Peyer's patch (tissue), 4 donors: ENCODE measurements at regions not wholly inside any gene's neighbourhood (a gene's known extent, or its start where the extent isn't known, plus 50 kb on each side); places are given as distances from the start of the nearest gene placed in this dataset.

Experiments
- DNase-seq, 3 donors: peaks; one replicate each; pipeline ENCODE4 v3.0.0-alpha.2; 2017 to 2019
- H3K27ac ChIP-seq, 4 donors: fragments of 200-600 bp; sonication (generic); one replicate each; pipeline ENCODE4 v1.5.1; 2016 to 2019
- H3K27me3 ChIP-seq, 2 donors: fragments of 200-600 bp; sonication (generic); one replicate each; pipeline ENCODE4 v1.5.1; 2019
- H3K36me3 ChIP-seq, 3 donors: fragments of 200-600 bp; sonication (generic); one replicate each; pipeline ENCODE4 v1.5.1; 2016 to 2019
- H3K4me1 ChIP-seq, 4 donors: fragments of 200-600 bp; sonication (generic); one replicate each; pipeline ENCODE4 v1.5.1; 2016 to 2019
- H3K4me3 ChIP-seq, 4 donors: fragments of 200-600 bp; sonication (generic); 1 replicate in 3 of 4; 2 replicates in 1 of 4; pipeline ENCODE4 v1.5.1; 2016 to 2019; ENCODE audit warnings: mild to moderate bottlenecking in 1 of 4
- H3K9me3 ChIP-seq, 4 donors: fragments of 200-600 bp; sonication (generic); one replicate each; pipeline ENCODE4 v1.5.1; 2016 to 2019; ENCODE audit warnings: mild to moderate bottlenecking in 1 of 4
- CTCF ChIP-seq, 6 experiments: fragments of 450-650 bp in 4 of 6; fragments of 200-600 bp in 2 of 6; sonication (generic) in 1 of 6; IDR thresholded peaks; one replicate each; pipeline ENCODE4 v1.5.1; 2017 to 2019; ENCODE audit warnings: antibody characterized with exemption in 6 of 6, mild to moderate bottlenecking in 3 of 6, moderate library complexity in 1 of 6
- POLR2A ChIP-seq, 2 donors: fragments of 450-650 bp; IDR thresholded peaks; one replicate each; pipeline ENCODE4 v1.5.1; 2017; ENCODE audit warnings: antibody characterized with exemption in 2 of 2, mild to moderate bottlenecking in 2 of 2, moderate library complexity in 2 of 2

GRCh38 chr14:28284546-28285300 is 481.9 kb upstream of the FOXG1 start:
- Histone ChIP-seq H3K36me3 (no peaks in the 10 kb centered on the region), H3K4me1 (no peaks in the 10 kb centered on the region), H3K27me3 (no peaks in the 10 kb centered on the region), H3K9me3 (no peaks in the 10 kb centered on the region), H3K4me3 (no peak overlapping the region), H3K27ac (no peak overlapping the region)
- DNase-seq = no peak
- TF ChIP-seq CTCF (IDR thresholded peaks at IDR 0.05) (no peak), POLR2A (IDR thresholded peaks at IDR 0.05) (no peak)

GRCh38 chr14:28294834-28295440 is 471.6 kb upstream of the FOXG1 start:
- no peaks in the 10 kb centered on the region for H3K36me3 ChIP-seq
- TF ChIP-seq POLR2A (IDR thresholded peaks at IDR 0.05) = no peak
- no peaks in the 10 kb centered on the region for H3K4me1 ChIP-seq
- no peaks in the 10 kb centered on the region for H3K9me3 ChIP-seq
- no peaks in the 10 kb centered on the region for H3K27me3 ChIP-seq
- H3K27ac ChIP-seq = no peak overlapping the region
- DNase-seq = no peak
- no peak overlapping the region for H3K4me3 ChIP-seq

GRCh38 chr14:28297559-28297958 is 469.0 kb upstream of the FOXG1 start:
- H3K27me3 ChIP-seq = no peaks in the 10 kb centered on the region
- H3K9me3 ChIP-seq = no peaks in the 10 kb centered on the region
- no peaks in the 10 kb centered on the region for H3K36me3 ChIP-seq
- H3K4me3 ChIP-seq = no peak overlapping the region
- H3K27ac ChIP-seq = no peak overlapping the region
- TF ChIP-seq CTCF (IDR thresholded peaks at IDR 0.05) = no peak
- TF ChIP-seq POLR2A (IDR thresholded peaks at IDR 0.05) = no peak
- no peak for DNase-seq
- H3K4me1 ChIP-seq = no peaks in the 10 kb centered on the region

- no peak for DNase-seq
- Histone ChIP-seq H3K4me1 (no peaks in the 10 kb centered on the region), H3K36me3 (no peaks in the 10 kb centered on the region), H3K4me3 (no peak overlapping the region), H3K9me3 (no peaks in the 10 kb centered on the region), H3K27ac (no peak overlapping the region), H3K27me3 (no peaks in the 10 kb centered on the region)
- no peak for TF ChIP-seq CTCF (IDR thresholded peaks at IDR 0.05)
- TF ChIP-seq POLR2A (IDR thresholded peaks at IDR 0.05) = no peak
These were observed 468.4 kb upstream of the FOXG1 start for GRCh38 chr14:28298156-28298555.

- Histone ChIP-seq H3K4me3 (no peak overlapping the region), H3K9me3 (no peaks in the 10 kb centered on the region), H3K36me3 (no peaks in the 10 kb centered on the region), H3K27me3 (no peaks in the 10 kb centered on the region), H3K4me1 (no peaks in the 10 kb centered on the region), H3K27ac (no peak overlapping the region)
- DNase-seq = no peak
- no peak for TF ChIP-seq CTCF (IDR thresholded peaks at IDR 0.05)
These were observed 467.4 kb upstream of the FOXG1 start for GRCh38 chr14:28299227-28299626.

- Histone ChIP-seq H3K36me3 (no peaks in the 10 kb centered on the region), H3K27me3 (no peaks in the 10 kb centered on the region), H3K4me1 (no peaks in the 10 kb centered on the region), H3K27ac (no peak overlapping the region), H3K4me3 (no peak overlapping the region), H3K9me3 (no peaks in the 10 kb centered on the region)
- TF ChIP-seq CTCF (IDR thresholded peaks at IDR 0.05) (no peak), POLR2A (IDR thresholded peaks at IDR 0.05) (no peak)
- DNase-seq = no peak
These were observed 466.2 kb upstream of the FOXG1 start for GRCh38 chr14:28300356-28300755.
